GM18951 (cell line): ENCODE measurements at regions not wholly inside any gene's neighbourhood (a gene's known extent, or its start where the extent isn't known, plus 50 kb on each side); places are given as distances from the start of the nearest gene placed in this dataset.

ENCODE experiments used
- POLR2A ChIP-seq: IDR thresholded peaks from 4 replicates; pipeline ENCODE4 v1.6.1; 2011; ENCODE audit warnings: mild to moderate bottlenecking; ENCODE audit not compliant: insufficient read length, insufficient read depth; ENCODE audit errors: extremely low read depth
- in situ Hi-C: fragments of 300-500 bp; cut with MboI; formaldehyde crosslinking; loops from one replicate; pipeline ENCODE4 v1.12.0; 2022; ENCODE audit warnings: low sequenced_read_pairs, mixed read lengths, inconsistent platforms; ENCODE audit not compliant: unreplicated experiment

GRCh38 chr21:24118738-24119459, 1488.4 kb downstream of the MRPL39 start:
- in situ Hi-C loops, result no loop called here
- no peak for TF ChIP-seq POLR2A

DNA sequence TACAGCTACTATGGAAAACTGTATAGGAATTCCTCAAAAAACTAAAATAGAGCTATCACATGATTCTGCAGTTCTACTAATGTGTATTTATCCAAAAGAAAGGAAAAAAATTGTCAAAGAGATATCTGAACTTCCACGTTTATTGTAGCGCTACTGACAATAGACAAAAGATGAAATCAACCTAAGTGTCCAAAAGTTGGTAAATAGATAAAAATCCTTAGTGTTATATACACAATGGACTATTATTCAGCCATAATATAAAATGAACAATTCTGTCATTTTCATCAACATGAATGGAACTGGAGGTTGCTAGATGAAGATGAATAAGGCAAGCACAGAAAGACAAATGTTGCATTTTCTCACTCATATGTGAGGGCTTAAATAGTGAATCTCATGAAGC, 1492.1 kb downstream of the MRPL39 start:
- in situ Hi-C loops, result no loop called here
- no peak for TF ChIP-seq POLR2A

DNA sequence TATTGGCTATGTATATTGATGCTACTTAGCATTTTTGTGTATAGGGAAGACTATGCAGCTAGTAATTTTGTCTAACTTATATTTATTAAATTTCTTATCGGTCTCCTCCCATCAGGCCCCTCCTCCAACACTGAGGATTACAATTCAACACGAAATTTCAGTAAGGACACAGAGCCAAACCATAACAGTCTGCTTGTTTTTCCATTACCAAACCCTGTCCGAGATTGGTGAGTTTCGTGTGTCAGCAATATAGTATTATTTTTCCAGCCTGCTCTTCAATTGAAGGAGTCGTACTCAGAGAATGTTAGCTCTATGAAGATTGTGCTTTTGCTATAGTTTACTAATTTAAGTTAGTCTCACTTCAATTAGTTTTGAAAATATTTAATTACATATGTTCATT, 1495.3 kb downstream of the MRPL39 start:
- no peak for TF ChIP-seq POLR2A
- in situ Hi-C loops, result no loop called here

DNA sequence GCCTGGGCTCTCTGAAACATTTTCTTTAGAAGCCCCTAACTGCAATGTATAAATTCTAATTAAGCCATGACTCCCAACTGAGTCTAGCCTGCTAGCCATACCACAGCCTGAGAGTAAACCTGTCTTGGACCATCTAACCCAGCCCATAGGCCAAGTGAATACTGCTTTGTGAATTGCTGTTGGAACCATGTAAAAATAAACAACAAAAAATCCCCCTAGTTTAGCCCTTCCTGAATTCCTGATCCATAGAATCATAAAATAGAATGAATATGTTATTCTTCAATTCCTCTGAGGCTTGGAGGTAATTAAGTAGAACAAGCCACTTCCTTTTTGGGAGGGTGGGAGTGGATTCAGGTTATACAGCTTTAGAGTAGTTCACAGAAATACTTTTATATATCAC, 1496.4 kb downstream of the MRPL39 start:
- no peak for TF ChIP-seq POLR2A
- in situ Hi-C loops, result no loop called here

GRCh38 chr21:24097181-24097580, 1510.1 kb downstream of the MRPL39 start:
- in situ Hi-C loops, result no loop called here
- no peak for TF ChIP-seq POLR2A

- TF ChIP-seq POLR2A, result no peak
Observed at GRCh38 chr21:24096651-24097050, 1510.6 kb downstream of the MRPL39 start.

GRCh38 chr21:24093032-24093431, 1514.2 kb downstream of the MRPL39 start:
- in situ Hi-C loops, result no loop called here
- TF ChIP-seq POLR2A, result no peak

More at GRCh38 chr21:24096651-24097050, 1510.6 kb downstream of the MRPL39 start:
- in situ Hi-C loops, result no loop called here

DNA sequence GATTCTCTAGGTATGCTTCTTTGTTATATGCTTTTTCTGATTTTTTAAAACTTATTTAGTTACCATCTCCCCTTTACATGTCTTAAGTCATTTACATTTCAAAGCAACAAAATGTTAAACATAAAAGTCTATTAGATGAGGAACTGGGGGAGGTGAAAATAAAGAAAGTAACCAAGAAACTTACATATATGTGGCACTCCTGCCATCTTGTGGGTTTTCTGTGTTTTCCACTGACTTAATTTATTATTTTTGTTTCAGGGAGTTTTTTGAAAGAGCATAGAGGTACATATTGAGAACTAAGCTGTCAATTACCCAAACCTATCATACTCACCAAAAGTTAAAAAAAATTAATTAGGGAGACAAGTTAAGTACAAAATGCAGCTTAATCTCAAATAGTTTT, 1531.1 kb downstream of the MRPL39 start:
- in situ Hi-C loops, result no loop called here
- TF ChIP-seq POLR2A, result no peak

- in situ Hi-C loops, result no loop called here
Observed at GRCh38 chr21:24055696-24056095, 1551.6 kb downstream of the MRPL39 start.

GRCh38 chr21:24050231-24050630, 1557.0 kb downstream of the MRPL39 start:
- in situ Hi-C loops, result no loop called here
- TF ChIP-seq POLR2A, result no peak

More at GRCh38 chr21:24055696-24056095, 1551.6 kb downstream of the MRPL39 start:
- no peak for TF ChIP-seq POLR2A

DNA sequence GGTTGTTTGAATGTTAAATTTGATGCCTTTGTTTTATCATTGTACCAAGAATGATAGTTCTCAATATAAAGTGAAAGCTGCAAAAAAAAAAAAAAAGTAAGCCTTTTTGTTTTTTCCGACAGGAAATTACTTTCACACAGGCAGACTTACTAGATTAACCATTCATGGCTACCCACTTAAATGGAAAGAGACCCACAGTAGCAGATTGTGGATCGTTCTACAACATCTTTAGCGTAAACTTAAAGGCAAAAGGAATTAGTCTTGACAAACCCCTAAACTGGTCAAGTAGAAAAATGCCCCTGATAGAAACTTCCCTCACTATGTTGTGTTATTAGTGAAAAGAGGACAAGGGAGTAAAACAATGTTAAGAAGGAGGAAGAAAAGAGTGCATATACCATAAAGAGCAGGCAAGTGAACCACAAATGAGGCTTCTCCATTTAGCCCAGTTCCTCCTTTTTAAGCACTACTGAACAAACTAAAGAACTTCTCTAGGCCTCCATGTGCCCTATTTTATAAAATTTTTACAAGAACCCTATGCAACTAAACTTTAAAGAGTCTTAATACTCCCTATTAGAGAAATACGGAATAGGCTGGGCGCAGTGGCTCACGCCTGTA, 1560.3 kb downstream of the MRPL39 start:
- no peak for TF ChIP-seq POLR2A
- in situ Hi-C loops, result no loop called here

- no peak for TF ChIP-seq POLR2A
- in situ Hi-C loops, result no loop called here
Observed at GRCh38 chr21:24045775-24046215, 1561.5 kb downstream of the MRPL39 start.

DNA sequence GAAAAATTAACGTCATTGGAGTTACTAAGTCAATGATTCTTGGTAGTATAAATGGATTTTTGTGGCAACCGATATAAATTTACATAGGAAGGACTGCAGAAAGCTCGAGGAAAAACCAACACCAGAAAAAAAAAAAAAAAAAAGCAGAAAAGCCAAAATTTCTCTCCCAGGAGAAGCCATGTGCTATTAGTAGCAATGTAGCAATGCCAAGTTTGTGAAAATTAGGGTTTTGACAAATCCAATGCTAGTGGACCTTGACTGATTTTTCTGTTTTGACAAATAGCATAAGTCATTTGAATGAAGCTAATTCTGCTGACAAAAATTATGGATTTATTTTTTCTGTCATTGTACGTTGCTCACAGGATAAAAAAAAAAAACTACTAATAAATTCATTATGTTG, 1561.9 kb downstream of the MRPL39 start:
- no peak for TF ChIP-seq POLR2A
- in situ Hi-C loops, result no loop called here

DNA sequence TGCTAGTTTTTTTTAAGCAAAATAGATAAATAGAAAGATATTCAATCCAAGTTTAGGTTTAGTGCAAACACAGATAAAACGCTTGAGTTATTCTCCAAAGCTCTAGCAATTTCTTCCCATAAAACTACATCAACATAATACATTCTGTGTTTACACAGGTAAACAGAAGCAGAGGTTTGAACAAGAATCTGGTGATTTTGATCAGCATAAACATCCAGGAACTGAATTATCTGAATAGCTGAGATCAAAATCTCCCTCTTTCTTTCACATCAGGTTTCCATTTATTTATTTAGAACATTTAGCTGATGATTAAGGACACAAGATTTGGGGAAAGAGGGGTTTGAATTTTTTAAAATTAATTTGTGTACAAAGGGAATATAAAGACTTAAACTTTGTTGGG, 1564.6 kb downstream of the MRPL39 start:
- in situ Hi-C loops, result no loop called here
- no peak for TF ChIP-seq POLR2A

GRCh38 chr21:24032709-24033232, 1574.5 kb downstream of the MRPL39 start:
- TF ChIP-seq POLR2A, result no peak
- in situ Hi-C loops, result no loop called here

GRCh38 chr21:24027396-24027795, 1579.9 kb downstream of the MRPL39 start:
- no peak for TF ChIP-seq POLR2A
- in situ Hi-C loops, result no loop called here
